Heart right ventricle (tissue), 16 donors: ENCODE measurements at regions not wholly inside any gene's neighbourhood (a gene's known extent, or its start where the extent isn't known, plus 50 kb on each side); places are given as distances from the start of the nearest gene placed in this dataset.

Source experiments
- ATAC-seq, 8 donors: fragments of 200-7000 bp; cut with Tn5 transposase; one replicate each; pipeline ENCODE4 v1.9.1; 2020; ENCODE audit warnings: mild to moderate bottlenecking in 8 of 8, moderate library complexity in 8 of 8, moderate number of reproducible peaks in 1 of 8
- DNase-seq, 2 donors: peaks; one replicate each; pipeline ENCODE4 v3.0.0-alpha.2; 2020
- H3K27ac ChIP-seq, 10 donors: fragments of 200-600 bp; sonication (generic) in 2 of 10; one replicate each; pipeline versions ENCODE4 v1.5.0 to v1.8.0; 2020 to 2022; ENCODE audit warnings: mild to moderate bottlenecking in 3 of 10
- H3K27me3 ChIP-seq, 7 donors: fragments of 200-600 bp; one replicate each; pipeline ENCODE4 v1.8.0; 2021 to 2022; ENCODE audit warnings: mild to moderate bottlenecking in 2 of 7
- H3K36me3 ChIP-seq, 9 donors: fragments of 200-600 bp; sonication (generic) in 1 of 9; one replicate each; pipeline versions ENCODE4 v1.5.0 to v1.8.0; 2020 to 2022; ENCODE audit warnings: mild to moderate bottlenecking in 2 of 9
- H3K4me1 ChIP-seq, 9 donors: fragments of 200-600 bp; sonication (generic) in 1 of 9; one replicate each; pipeline versions ENCODE4 v1.5.0 to v1.8.0; 2020 to 2022; ENCODE audit warnings: mild to moderate bottlenecking in 4 of 9
- H3K4me3 ChIP-seq, 10 donors: fragments of 200-600 bp; sonication (generic) in 2 of 10; one replicate each; pipeline versions ENCODE4 v1.5.0 to v1.8.0; 2020 to 2022; ENCODE audit warnings: mild to moderate bottlenecking in 7 of 10, moderate library complexity in 2 of 10
- H3K9me3 ChIP-seq, 11 donors: fragments of 200-600 bp in 10 of 11; sonication (generic) in 2 of 11; one replicate each; pipeline versions ENCODE4 v1.5.0 to v1.8.0; 2013 to 2022; ENCODE audit warnings: mild to moderate bottlenecking in 2 of 11, control low read depth in 1 of 11, moderate library complexity in 1 of 11
- CTCF ChIP-seq, 9 donors: fragments of 200-600 bp; sonication (generic) in 2 of 9; IDR thresholded peaks; one replicate each; pipeline versions ENCODE4 v1.5.0 to v1.8.0; 2021 to 2022; ENCODE audit warnings: antibody characterized with exemption in 9 of 9, mild to moderate bottlenecking in 5 of 9, moderate library complexity in 1 of 9
- WGBS, 2 donors: extraction: QIAGEN DNeasy Blood & Tissue Kit; methylation state at CpG; one replicate each; pipeline ENCODE4 v1.1.7; 2013; ENCODE audit warnings: inconsistent platforms in 1 of 2; 5-methylcytosine and 5-hydroxymethylcytosine counted together
- intact Hi-C, 10 donors: fragments of 100-400 bp; cut with DNase I; formaldehyde crosslinking; loops; one replicate each; pipeline versions ENCODE4 v1.11.1 to v1.14.2; 2022
- donor health status: Arrhythmogenic right ventricular cardiomyopathy.
- donor health status: ischemic (EF 13 %, LVEDD 7.1; RV severe dilation, severe dysfunction).
- donor health status: healthy with polysubstance abuse.
- donor health status: DM: no; HTN: yes; CAD: no.
- donor health status: DM: no; HTN: no; CAD: no.
- donor health status: ischemic (EF 25% LVEDD 6.9; RV normal size, moderate dysfunction).
- donor health status: ischemic (EF 25% LVEDD 5.7; RV mildly dilated, moderate dysfunction).
- donor health status: healthy.
- donor health status: DM: yes; HTN: yes; CAD: no.
- donor health status: Ischemic cardiomyopathy.
- donor health status: ischemic (EF 35%, LVEDD 5.7; RV mildly dilated, moderate dysfunction).
- donor health status: nonischemic (EF 11% LVEDD 7.7; RV severe dilation, severe dysfunction).
- donor health status: DM: yes; HTN: yes; CAD: no.
- donor health status: PGD.
- donor health status: ischemic (EF 29% LVEDD 5.4; RV normal size, mild dysfunction).
- donor health status: nonischemic (EF 23%, LVEDD 6.1; RV moderate dilation, normal function).

GRCh38 chr20:54879393-54879792 lies 404.0 kb downstream of the DOK5 start:
- H3K4me3 ChIP-seq: no peak overlapping the region
- peaks cover 0 to 13% (median 0%) of the 10 kb centered on the region in 11 donors for H3K9me3 ChIP-seq
- DNase-seq (no peak), ATAC-seq (no peak)
- WGBS, 2 donors: 74 to 75% methylated on average over 1 of the region's 1 CpG
- no peaks in the 10 kb centered on the region for H3K27me3 ChIP-seq
- H3K4me1 ChIP-seq: no peaks in the 10 kb centered on the region
- no peak overlapping the region for H3K27ac ChIP-seq
- H3K36me3 ChIP-seq: no peaks in the 10 kb centered on the region
- no peak for TF ChIP-seq CTCF (IDR thresholded peaks at IDR 0.05)
- intact Hi-C loops: no loop called here

GRCh38 chr20:54875307-54875706 lies 399.9 kb downstream of the DOK5 start:
- H3K27me3 ChIP-seq: no peaks in the 10 kb centered on the region
- no peaks in the 10 kb centered on the region for H3K4me1 ChIP-seq
- peaks cover 0 to 9% (median 0%) of the 10 kb centered on the region in 11 donors for H3K9me3 ChIP-seq
- no peak for TF ChIP-seq CTCF (IDR thresholded peaks at IDR 0.05)
- no peak for DNase-seq
- no peak overlapping the region for H3K4me3 ChIP-seq
- H3K27ac ChIP-seq: no peak overlapping the region
- WGBS, 2 donors: 80 to 83% methylated on average over 3 of the region's 3 CpGs
- no peak for ATAC-seq
- intact Hi-C loops: no loop called here
- H3K36me3 ChIP-seq: no peaks in the 10 kb centered on the region

- Histone ChIP-seq H3K27ac (no peak overlapping the region), H3K4me3 (no peak overlapping the region), H3K4me1 (no peaks in the 10 kb centered on the region), H3K9me3 (peaks cover 0 to 9% (median 0%) of the 10 kb centered on the region in 11 donors), H3K27me3 (no peaks in the 10 kb centered on the region), H3K36me3 (no peaks in the 10 kb centered on the region)
- no peak for TF ChIP-seq CTCF (IDR thresholded peaks at IDR 0.05)
- ATAC-seq: no peak
- intact Hi-C loops: no loop called here
- 87% methylated on average over 5 of the region's 5 CpGs for WGBS, 2 donors
- DNase-seq: no peak
Measured at GRCh38 chr20:54874718-54875117, 399.3 kb downstream of the DOK5 start.

GRCh38 chr20:54872440-54872839 lies 397.0 kb downstream of the DOK5 start:
- Histone ChIP-seq H3K27me3 (no peaks in the 10 kb centered on the region), H3K9me3 (no peaks in the 10 kb centered on the region), H3K4me3 (no peak overlapping the region), H3K4me1 (no peaks in the 10 kb centered on the region), H3K36me3 (no peaks in the 10 kb centered on the region), H3K27ac (no peak overlapping the region)
- no peak for ATAC-seq
- no peak for TF ChIP-seq CTCF (IDR thresholded peaks at IDR 0.05)
- intact Hi-C loops: no loop called here
- 87 to 95% methylated on average over 1 of the region's 1 CpG for WGBS, 2 donors
- no peak for DNase-seq

- intact Hi-C loops: no loop called here
- no peak overlapping the region for H3K27ac ChIP-seq
- H3K9me3 ChIP-seq: no peaks in the 10 kb centered on the region
- DNase-seq (no peak), ATAC-seq (no peak)
- 62 to 66% methylated on average over 3 of the region's 3 CpGs for WGBS, 2 donors
- H3K27me3 ChIP-seq: no peaks in the 10 kb centered on the region
- H3K4me1 ChIP-seq: no peaks in the 10 kb centered on the region
- no peak overlapping the region for H3K4me3 ChIP-seq
- TF ChIP-seq CTCF (IDR thresholded peaks at IDR 0.05): no peak
- H3K36me3 ChIP-seq: no peaks in the 10 kb centered on the region
Measured at GRCh38 chr20:54869765-54870164, 394.4 kb downstream of the DOK5 start.
